ENCODE measurements at regions not wholly inside any gene's neighbourhood (a gene's known extent, or its start where the extent isn't known, plus 50 kb on each side); places are given as distances from the start of the nearest gene placed in this dataset.

DNA sequence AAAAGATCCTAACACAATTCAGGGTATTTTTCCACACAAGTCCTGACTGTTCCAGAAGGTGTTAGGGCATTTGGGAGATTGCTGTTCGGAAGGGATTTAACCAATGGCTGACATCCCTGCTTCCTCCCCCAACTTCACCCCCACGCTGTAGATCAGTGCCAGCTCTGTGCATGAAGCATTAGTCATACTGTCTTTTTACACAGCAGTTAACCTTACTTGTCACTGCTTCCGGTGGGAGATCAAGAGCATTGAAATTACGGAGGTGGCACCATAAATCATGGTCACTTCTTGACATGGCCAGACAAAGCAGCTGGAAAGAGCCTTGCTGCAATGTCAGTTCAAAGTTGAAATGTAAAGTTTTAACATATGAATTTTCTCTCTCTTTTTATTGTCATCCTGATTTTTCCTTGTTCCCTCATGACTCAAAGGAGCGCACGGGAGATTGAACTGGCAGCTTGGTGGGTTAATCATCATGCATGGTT is 70.2 kb downstream of the HRH4 start:
- Mint-ChIP-seq H3K36me3 (ENCODE audit: low read depth) (no peaks in the 10 kb centered on the region), H3K9me3 (ENCODE audit: low read depth) (no peaks in the 10 kb centered on the region), H3K27ac (ENCODE audit: unreplicated experiment) (no peak overlapping the region), H3K27me3 (ENCODE audit: low read depth) (peaks cover 10% of the 10 kb centered on the region), H3K4me1 (ENCODE audit: low read depth) (peaks cover 10% of the 10 kb centered on the region), H3K4me3 (ENCODE audit: unreplicated experiment) (peak overlapping the region; percentile 26)
- TF ChIP-seq, protein P1, sequence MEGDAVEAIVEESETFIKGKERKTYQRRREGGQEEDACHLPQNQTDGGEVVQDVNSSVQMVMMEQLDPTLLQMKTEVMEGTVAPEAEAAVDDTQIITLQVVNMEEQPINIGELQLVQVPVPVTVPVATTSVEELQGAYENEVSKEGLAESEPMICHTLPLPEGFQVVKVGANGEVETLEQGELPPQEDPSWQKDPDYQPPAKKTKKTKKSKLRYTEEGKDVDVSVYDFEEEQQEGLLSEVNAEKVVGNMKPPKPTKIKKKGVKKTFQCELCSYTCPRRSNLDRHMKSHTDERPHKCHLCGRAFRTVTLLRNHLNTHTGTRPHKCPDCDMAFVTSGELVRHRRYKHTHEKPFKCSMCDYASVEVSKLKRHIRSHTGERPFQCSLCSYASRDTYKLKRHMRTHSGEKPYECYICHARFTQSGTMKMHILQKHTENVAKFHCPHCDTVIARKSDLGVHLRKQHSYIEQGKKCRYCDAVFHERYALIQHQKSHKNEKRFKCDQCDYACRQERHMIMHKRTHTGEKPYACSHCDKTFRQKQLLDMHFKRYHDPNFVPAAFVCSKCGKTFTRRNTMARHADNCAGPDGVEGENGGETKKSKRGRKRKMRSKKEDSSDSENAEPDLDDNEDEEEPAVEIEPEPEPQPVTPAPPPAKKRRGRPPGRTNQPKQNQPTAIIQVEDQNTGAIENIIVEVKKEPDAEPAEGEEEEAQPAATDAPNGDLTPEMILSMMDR (IDR thresholded peaks at IDR 0.05) = no peak
- no peak for DNase-seq (ENCODE audit: low spot score)

DNA sequence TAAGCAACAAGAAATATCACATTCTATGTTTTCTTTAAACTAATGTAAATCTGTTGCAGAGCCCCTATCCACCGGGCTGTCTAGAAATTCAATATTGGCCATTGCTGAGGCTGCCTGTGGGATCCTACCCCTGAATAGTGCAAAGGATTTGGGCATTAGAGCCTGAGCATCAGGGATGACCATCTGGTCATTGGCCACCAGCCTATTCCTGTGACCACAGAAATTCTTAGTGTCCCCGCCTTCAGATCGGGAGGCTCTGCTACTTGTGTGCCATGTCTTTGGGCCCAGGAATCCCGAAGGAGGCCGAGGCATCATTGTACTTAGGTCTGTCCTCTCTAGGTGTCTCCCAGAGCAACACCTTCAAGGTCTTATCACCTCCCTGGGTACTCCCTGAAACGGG is 73.8 kb downstream of the HRH4 start:
- H3K27me3 Mint-ChIP-seq (ENCODE audit: low read depth) = peaks cover 30% of the 10 kb centered on the region
- H3K4me1 Mint-ChIP-seq (ENCODE audit: low read depth) = peaks cover 10% of the 10 kb centered on the region
- no peaks in the 10 kb centered on the region for H3K9me3 Mint-ChIP-seq (ENCODE audit: low read depth)
- H3K4me3 Mint-ChIP-seq (ENCODE audit: unreplicated experiment) = no peak overlapping the region
- TF ChIP-seq, protein P1 (IDR thresholded peaks at IDR 0.05) = no peak
- H3K36me3 Mint-ChIP-seq (ENCODE audit: low read depth) = no peaks in the 10 kb centered on the region
- no peak for DNase-seq (ENCODE audit: low spot score)
- H3K27ac Mint-ChIP-seq (ENCODE audit: unreplicated experiment) = no peak overlapping the region

DNA sequence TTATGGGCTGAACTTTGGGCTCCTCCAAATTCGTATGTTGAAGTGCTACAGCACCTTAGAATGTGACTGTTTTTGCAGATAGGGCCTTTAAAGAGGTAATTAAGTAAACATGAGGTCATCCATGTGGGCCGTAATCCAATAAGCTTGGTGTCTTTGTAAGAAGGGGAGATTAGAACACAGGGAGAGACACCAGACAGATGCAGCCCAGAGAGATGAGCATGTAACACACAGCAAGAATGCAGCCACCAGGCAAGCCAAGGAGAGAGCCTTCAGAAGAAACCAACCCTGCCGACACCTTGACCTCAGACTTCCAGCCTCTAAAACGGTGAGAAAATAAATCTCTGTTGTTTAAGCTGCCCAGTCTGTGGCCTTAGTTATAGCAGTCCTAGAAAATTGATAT is 74.3 kb downstream of the HRH4 start:
- no peak overlapping the region for H3K27ac Mint-ChIP-seq (ENCODE audit: unreplicated experiment)
- H3K9me3 Mint-ChIP-seq (ENCODE audit: low read depth) = no peaks in the 10 kb centered on the region
- H3K4me1 Mint-ChIP-seq (ENCODE audit: low read depth) = peaks cover 10% of the 10 kb centered on the region
- DNase-seq (ENCODE audit: low spot score) = no peak
- no peak overlapping the region for H3K4me3 Mint-ChIP-seq (ENCODE audit: unreplicated experiment)
- peaks cover 32% of the 10 kb centered on the region for H3K27me3 Mint-ChIP-seq (ENCODE audit: low read depth)
- TF ChIP-seq, protein P1 (IDR thresholded peaks at IDR 0.05) = no peak
- no peaks in the 10 kb centered on the region for H3K36me3 Mint-ChIP-seq (ENCODE audit: low read depth)

DNA sequence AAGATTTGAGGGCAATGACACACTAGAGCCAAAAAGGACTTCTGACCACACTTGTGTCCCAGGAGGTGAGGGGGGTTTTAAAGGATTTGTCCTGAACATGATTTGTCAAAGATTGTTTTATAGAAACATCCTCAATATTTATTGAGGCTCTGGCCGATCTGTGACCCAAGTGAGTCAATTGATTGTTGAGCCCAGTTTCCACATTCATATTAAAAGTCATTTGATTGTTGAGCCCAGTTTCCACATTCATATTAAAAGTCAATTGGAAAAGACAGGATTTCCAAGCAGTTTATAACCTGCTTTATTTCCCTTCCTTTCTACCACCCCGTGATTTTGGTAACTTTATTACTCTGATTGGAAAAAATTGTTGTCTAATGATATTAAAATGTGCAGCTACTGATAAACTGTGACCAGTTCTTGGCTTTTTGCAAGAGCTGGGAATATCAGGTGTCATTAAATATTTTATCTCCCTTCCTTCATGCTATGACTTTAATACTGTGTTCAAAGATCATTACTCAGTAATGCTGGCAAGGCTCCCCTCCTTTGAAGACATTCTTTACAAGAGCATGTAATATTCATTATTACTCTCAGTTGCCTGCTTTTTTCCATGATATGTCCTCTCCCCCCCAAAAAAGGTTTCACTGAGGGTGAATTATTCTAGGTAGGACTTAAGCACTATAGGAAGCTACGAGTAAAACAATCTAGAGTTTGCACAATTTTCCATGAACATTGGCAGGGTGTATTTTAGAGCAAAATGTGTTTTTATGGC is 75.3 kb downstream of the HRH4 start:
- Mint-ChIP-seq H3K9me3 (ENCODE audit: low read depth) (no peaks in the 10 kb centered on the region), H3K4me3 (ENCODE audit: unreplicated experiment) (no peak overlapping the region), H3K27me3 (ENCODE audit: low read depth) (peaks cover 32% of the 10 kb centered on the region), H3K36me3 (ENCODE audit: low read depth) (no peaks in the 10 kb centered on the region), H3K4me1 (ENCODE audit: low read depth) (peaks cover 4% of the 10 kb centered on the region), H3K27ac (ENCODE audit: unreplicated experiment) (no peak overlapping the region)
- TF ChIP-seq, protein P1 (IDR thresholded peaks at IDR 0.05) = no peak
- DNase-seq (ENCODE audit: low spot score) = no peak

DNA sequence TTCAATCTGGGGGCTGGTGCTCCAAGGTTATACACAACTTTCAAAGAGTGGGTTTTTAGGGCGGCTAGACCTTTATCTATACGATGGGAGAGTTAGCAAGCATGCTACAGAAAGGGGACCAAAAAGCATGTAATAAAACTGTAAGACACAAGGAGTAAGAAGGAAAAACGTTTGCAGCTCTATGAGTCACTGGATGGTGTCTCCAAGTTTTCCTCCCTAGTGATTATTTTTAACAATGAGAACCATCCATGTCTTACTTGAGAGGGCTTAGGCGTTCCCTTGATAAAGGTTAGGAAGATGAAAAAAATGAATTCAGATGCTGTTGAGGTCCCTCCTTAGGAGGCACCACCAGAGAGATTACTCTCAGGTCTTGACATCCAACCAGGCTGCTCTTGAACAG is 75.9 kb downstream of the HRH4 start:
- no peak for DNase-seq (ENCODE audit: low spot score)
- H3K36me3 Mint-ChIP-seq (ENCODE audit: low read depth) = no peaks in the 10 kb centered on the region
- H3K27ac Mint-ChIP-seq (ENCODE audit: unreplicated experiment) = no peak overlapping the region
- H3K4me1 Mint-ChIP-seq (ENCODE audit: low read depth) = no peaks in the 10 kb centered on the region
- no peaks in the 10 kb centered on the region for H3K9me3 Mint-ChIP-seq (ENCODE audit: low read depth)
- no peak overlapping the region for H3K4me3 Mint-ChIP-seq (ENCODE audit: unreplicated experiment)
- TF ChIP-seq, protein P1 (IDR thresholded peaks at IDR 0.05) = no peak
- peaks cover 30% of the 10 kb centered on the region for H3K27me3 Mint-ChIP-seq (ENCODE audit: low read depth)

Measured in chondrocyte (in vitro differentiated cells).